HG02884 (cell line): ENCODE measurements at regions not wholly inside any gene's neighbourhood (a gene's known extent, or its start where the extent isn't known, plus 50 kb on each side); places are given as distances from the start of the nearest gene placed in this dataset.
"Not testable (repeated sequence)": the region's sequence is repeated elsewhere in the genome, so short reads cannot be mapped to it uniquely, and the experiment has no call there.

Experiments used
- ATAC-seq: cut with Tn5 transposase; IDR thresholded peaks from one replicate; pipeline ENCODE4 v1.9.1; 2021; ENCODE audit warnings: mild to moderate bottlenecking, moderate library complexity; ENCODE audit not compliant: unreplicated experiment

GRCh38 chr16:65716737-65717700 is 595.2 kb upstream of the CDH11 start:
- no peak for ATAC-seq

GRCh38 chr16:65713181-65713808 is 591.4 kb upstream of the CDH11 start:
- ATAC-seq: no peak

GRCh38 chr16:65710107-65710506 is 588.2 kb upstream of the CDH11 start:
- no peak for ATAC-seq

- no peak for ATAC-seq
Measured at GRCh38 chr16:65704866-65705265, 583.0 kb upstream of the CDH11 start.

GRCh38 chr16:65702707-65703402 is 581.0 kb upstream of the CDH11 start:
- no peak for ATAC-seq

- ATAC-seq: no peak
Measured at GRCh38 chr16:65700596-65700995, 578.7 kb upstream of the CDH11 start.

GRCh38 chr16:65698791-65699321 is 577.0 kb upstream of the CDH11 start:
- ATAC-seq: no peak

GRCh38 chr16:65697521-65697920 is 575.7 kb upstream of the CDH11 start:
- no peak for ATAC-seq

GRCh38 chr16:65697065-65697464 is 575.2 kb upstream of the CDH11 start:
- ATAC-seq: no peak

- ATAC-seq: not testable (repeated sequence)
Measured at GRCh38 chr16:65691846-65692245, 570.0 kb upstream of the CDH11 start.

- ATAC-seq: no peak
Measured at GRCh38 chr16:65689726-65690125, 567.9 kb upstream of the CDH11 start.

- ATAC-seq: no peak
Measured at GRCh38 chr16:65688301-65688700, 566.4 kb upstream of the CDH11 start.

- no peak for ATAC-seq
Measured at GRCh38 chr16:65684230-65684629, 562.4 kb upstream of the CDH11 start.

- ATAC-seq: no peak
Measured at GRCh38 chr16:65681406-65681805, 559.5 kb upstream of the CDH11 start.

- no peak for ATAC-seq
Measured at GRCh38 chr16:65679785-65680184, 557.9 kb upstream of the CDH11 start.

- ATAC-seq: no peak
Measured at GRCh38 chr16:65675161-65675560, 553.3 kb upstream of the CDH11 start.

- ATAC-seq: no peak
Measured at GRCh38 chr16:65672960-65673359, 551.1 kb upstream of the CDH11 start.

GRCh38 chr16:65671071-65671470 is 549.2 kb upstream of the CDH11 start:
- ATAC-seq: no peak

- no peak for ATAC-seq
Measured at GRCh38 chr16:65668064-65668595, 546.3 kb upstream of the CDH11 start.

- no peak for ATAC-seq
Measured at GRCh38 chr16:65667011-65667578, 545.2 kb upstream of the CDH11 start.
